GM23338 (cell line): ENCODE measurements at regions not wholly inside any gene's neighbourhood (a gene's known extent, or its start where the extent isn't known, plus 50 kb on each side); places are given as distances from the start of the nearest gene placed in this dataset.

Experiments used
- CREB1 ChIP-seq: fragments of 250-450 bp; sonication (Bioruptor Pico); IDR thresholded peaks from 2 replicates; pipeline ENCODE4 v1.5.0; 2020; ENCODE audit warnings: low read depth, mild to moderate bottlenecking, moderate library complexity
- CTCF ChIP-seq, 2 experiments: fragments of 200-600 bp in 1 of 2; sonication (generic) in 1 of 2; conservative IDR thresholded peaks; 2 replicates each; pipeline versions ENCODE4 v1.5.1 to v1.6.1; 2016 to 2017; ENCODE audit warnings: antibody characterized with exemption in 2 of 2, low read depth in 2 of 2, mild to moderate bottlenecking in 2 of 2, moderate library complexity in 1 of 2
- ETS1 ChIP-seq: IDR thresholded peaks from 2 replicates; pipeline ENCODE4 v1.6.1; 2016; ENCODE audit warnings: antibody characterized with exemption
- EZH2 ChIP-seq: fragments of 200-600 bp; sonication (generic); IDR thresholded peaks from one replicate; pipeline ENCODE4 v1.8.0; 2017; ENCODE audit warnings: antibody characterized with exemption, mild to moderate bottlenecking, low read depth; ENCODE audit not compliant: unreplicated experiment
- EZH2phosphoT487 ChIP-seq: fragments of 200-600 bp; sonication (generic); IDR thresholded peaks from one replicate; pipeline ENCODE4 v1.8.1; 2018; ENCODE audit warnings: antibody characterized with exemption; ENCODE audit not compliant: unreplicated experiment
- JUNB ChIP-seq: IDR thresholded peaks from one replicate; pipeline ENCODE4 v1.6.1; 2016; ENCODE audit warnings: antibody characterized with exemption; ENCODE audit not compliant: unreplicated experiment
- NANOG ChIP-seq: IDR thresholded peaks from 2 replicates; pipeline ENCODE4 v1.6.1; 2016; ENCODE audit warnings: antibody characterized with exemption, borderline replicate concordance
- POLR2AphosphoS5 ChIP-seq: IDR thresholded peaks from 2 replicates; pipeline ENCODE4 v1.6.1; 2016; ENCODE audit warnings: antibody characterized with exemption, low read depth
- REST ChIP-seq: IDR thresholded peaks from one replicate; pipeline ENCODE4 v1.6.1; 2018; ENCODE audit warnings: antibody characterized with exemption; ENCODE audit not compliant: unreplicated experiment
- STAT1 ChIP-seq: IDR thresholded peaks from one replicate; pipeline ENCODE4 v1.6.1; 2016; ENCODE audit warnings: antibody characterized with exemption; ENCODE audit not compliant: unreplicated experiment
- ZNF114 ChIP-seq: fragments of 250-450 bp; sonication (Bioruptor Pico); IDR thresholded peaks from 2 replicates; pipeline ENCODE4 v1.5.0; 2020; ENCODE audit warnings: mild to moderate bottlenecking, moderate library complexity
- ZNF331 ChIP-seq: fragments of 250-450 bp; sonication (Bioruptor Pico); IDR thresholded peaks from 2 replicates; pipeline ENCODE4 v1.5.0; 2020; ENCODE audit warnings: low read depth, mild to moderate bottlenecking, moderate library complexity
- ZNF462 ChIP-seq: fragments of 250-450 bp; sonication (Bioruptor Pico); IDR thresholded peaks from 2 replicates; pipeline ENCODE4 v1.5.0; 2020; ENCODE audit warnings: mild to moderate bottlenecking, moderate library complexity

- peak; percentile 69 to 81 for TF ChIP-seq CTCF (conservative IDR thresholded peaks at IDR 0.05; ENCODE audit: low read depth in 2 of 2)
- TF ChIP-seq EZH2phosphoT487 = no peak
- TF ChIP-seq CREB1 (CRISPR knock-in tag) = no peak
- no peak for TF ChIP-seq EZH2
- no peak for TF ChIP-seq REST
- TF ChIP-seq POLR2AphosphoS5 = no peak
- no peak for TF ChIP-seq ETS1
- no peak for TF ChIP-seq ZNF114 (CRISPR knock-in tag)
- no peak for TF ChIP-seq NANOG
- no peak for TF ChIP-seq STAT1
- no peak for TF ChIP-seq ZNF462 (CRISPR knock-in tag)
- TF ChIP-seq JUNB = no peak
- TF ChIP-seq ZNF331 (CRISPR knock-in tag) = no peak
These were observed 214.1 kb downstream of the NUF2 start for GRCh38 chr1:163535807-163536206.
